ENCODE measurements at regions not wholly inside any gene's neighbourhood (a gene's known extent, or its start where the extent isn't known, plus 50 kb on each side); places are given as distances from the start of the nearest gene placed in this dataset.
"Not testable (repeated sequence)": the region's sequence is repeated elsewhere in the genome, so short reads cannot be mapped to it uniquely, and the experiment has no call there.

GRCh38 chr4:128649575-128650205, 159.8 kb upstream of the JADE1 start:
- Histone ChIP-seq H3K4me3 (no peak overlapping the region), H3K36me3 (no peaks in the 10 kb centered on the region), H3K9me3 (replicated peaks) (no peaks in the 10 kb centered on the region), H3K27ac (replicated peaks) (no peak overlapping the region), H3K27me3 (ENCODE audit: low read depth) (no peaks in the 10 kb centered on the region), H3K4me1 (peaks cover 18% of the 10 kb centered on the region)
- intact Hi-C loops (cut with micrococcal nuclease) = no loop called here
- no peak for DNase-seq
- TF ChIP-seq CTCF (IDR thresholded peaks at IDR 0.05; ENCODE audit: borderline replicate concordance) = no peak

- TF ChIP-seq CTCF (IDR thresholded peaks at IDR 0.05; ENCODE audit: borderline replicate concordance) = no peak
- H3K36me3 ChIP-seq = no peaks in the 10 kb centered on the region
- intact Hi-C loops (cut with micrococcal nuclease) = no loop called here
- no peaks in the 10 kb centered on the region for H3K9me3 ChIP-seq (replicated peaks)
- H3K27me3 ChIP-seq (ENCODE audit: low read depth) = no peaks in the 10 kb centered on the region
- H3K4me3 ChIP-seq = no peak overlapping the region
- peaks cover 13% of the 10 kb centered on the region for H3K4me1 ChIP-seq
- H3K27ac ChIP-seq (replicated peaks) = no peak overlapping the region
- no peak for DNase-seq
These were observed 160.3 kb upstream of the JADE1 start for GRCh38 chr4:128649161-128649560.

DNA sequence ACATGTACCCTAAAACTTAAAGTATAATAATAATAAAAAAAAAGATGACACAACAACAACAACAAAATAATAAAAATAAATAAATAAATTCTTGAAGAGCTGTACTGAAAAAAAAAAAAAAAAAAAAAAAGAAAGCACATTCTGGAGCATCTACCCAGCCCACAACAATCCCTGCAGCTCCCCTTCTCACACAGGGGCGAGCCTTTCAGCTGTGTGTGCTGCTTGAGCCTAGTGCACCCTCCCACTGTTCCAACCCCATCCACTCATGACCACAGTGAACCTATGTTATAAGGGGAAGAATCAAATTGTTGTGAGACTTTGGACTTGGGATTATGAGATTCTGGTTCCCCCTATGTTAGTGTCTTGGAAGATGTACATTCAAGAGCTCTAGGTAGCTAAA, 161.5 kb upstream of the JADE1 start:
- Histone ChIP-seq H3K27ac (replicated peaks) (no peak overlapping the region), H3K4me3 (no peak overlapping the region), H3K9me3 (replicated peaks) (no peaks in the 10 kb centered on the region), H3K36me3 (no peaks in the 10 kb centered on the region), H3K4me1 (peaks cover 1% of the 10 kb centered on the region), H3K27me3 (ENCODE audit: low read depth) (no peaks in the 10 kb centered on the region)
- TF ChIP-seq CTCF (IDR thresholded peaks at IDR 0.05; ENCODE audit: borderline replicate concordance) = no peak
- no peak for DNase-seq
- intact Hi-C loops (cut with micrococcal nuclease) = no loop called here

DNA sequence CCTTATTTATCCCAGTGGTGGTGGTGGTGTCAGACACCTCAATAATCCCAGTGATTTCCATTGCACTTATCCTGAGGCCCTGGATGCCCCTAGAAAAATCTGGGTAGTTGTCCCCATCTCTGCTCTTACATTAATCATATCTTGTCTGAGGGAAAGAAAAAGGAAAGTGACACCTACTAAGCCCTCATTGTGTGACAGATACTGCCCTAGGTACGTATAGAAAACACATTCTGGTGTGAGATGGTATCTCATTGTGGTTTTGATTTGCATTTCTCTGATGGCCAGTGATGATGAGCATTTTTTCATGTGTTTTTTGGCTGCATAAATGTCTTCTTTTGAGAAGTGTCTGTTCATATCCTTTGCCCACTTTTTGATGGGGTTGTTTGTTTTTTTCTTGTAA, 162.6 kb upstream of the JADE1 start:
- H3K27me3 ChIP-seq (ENCODE audit: low read depth); DNase-seq; H3K27ac ChIP-seq (replicated peaks); H3K4me1 ChIP-seq; H3K4me3 ChIP-seq; H3K36me3 ChIP-seq; H3K9me3 ChIP-seq (replicated peaks); intact Hi-C loops (cut with micrococcal nuclease): not testable (repeated sequence)

DNA sequence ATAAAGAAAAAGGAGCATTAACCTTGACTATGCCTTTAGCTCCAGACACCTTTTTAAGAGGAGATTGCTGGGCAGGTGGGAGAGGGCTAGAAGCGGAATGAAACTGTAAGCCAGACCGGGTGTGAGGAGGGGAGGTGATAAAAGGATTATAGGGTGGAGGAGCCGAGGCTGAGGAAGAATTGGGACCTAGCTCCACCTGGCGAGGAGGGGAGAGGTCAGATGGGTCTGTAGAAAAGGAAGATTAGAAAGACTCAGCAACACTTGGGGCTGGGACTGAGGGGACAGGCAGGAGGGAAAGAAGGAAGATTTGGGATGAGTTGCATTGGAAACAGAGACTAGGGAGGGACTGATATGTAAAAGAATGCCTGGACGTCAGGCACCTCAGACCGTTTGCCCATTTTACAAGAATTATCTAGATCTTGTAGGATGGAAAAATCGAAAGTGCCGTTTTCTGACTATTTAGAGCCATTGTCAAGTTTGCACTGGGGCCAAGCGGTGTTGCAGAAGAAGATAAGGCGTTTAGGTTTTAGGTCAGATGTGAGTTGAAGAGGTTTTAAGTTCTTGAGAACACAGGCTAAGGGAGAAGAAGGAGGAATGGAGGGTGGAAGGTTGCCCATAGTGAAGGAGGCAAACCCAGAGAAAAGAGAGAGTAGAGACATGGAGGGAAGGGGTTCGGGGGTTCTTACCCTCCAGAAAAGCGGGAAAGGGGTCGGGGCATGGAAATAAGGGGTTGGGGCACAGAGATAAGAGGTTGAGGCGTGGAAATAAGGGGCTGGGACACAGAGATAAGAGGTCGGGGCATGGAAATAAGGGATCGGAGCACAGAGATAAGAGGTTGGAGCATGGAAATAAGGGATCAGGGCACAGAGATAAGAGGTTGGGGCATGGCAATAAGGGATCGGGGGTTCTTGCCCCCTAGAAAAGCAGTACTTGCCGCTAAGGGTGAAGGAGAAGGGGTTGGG, 164.5 kb upstream of the JADE1 start:
- H3K27ac ChIP-seq (replicated peaks); DNase-seq; H3K4me3 ChIP-seq; H3K4me1 ChIP-seq; H3K9me3 ChIP-seq (replicated peaks); H3K36me3 ChIP-seq; H3K27me3 ChIP-seq (ENCODE audit: low read depth); intact Hi-C loops (cut with micrococcal nuclease): not testable (repeated sequence)

- H3K9me3 ChIP-seq (replicated peaks); H3K27me3 ChIP-seq (ENCODE audit: low read depth); H3K36me3 ChIP-seq; H3K4me1 ChIP-seq; H3K4me3 ChIP-seq; intact Hi-C loops (cut with micrococcal nuclease); H3K27ac ChIP-seq (replicated peaks); DNase-seq: not testable (repeated sequence)
These were observed 165.4 kb upstream of the JADE1 start for GRCh38 chr4:128644107-128644506.

DNA sequence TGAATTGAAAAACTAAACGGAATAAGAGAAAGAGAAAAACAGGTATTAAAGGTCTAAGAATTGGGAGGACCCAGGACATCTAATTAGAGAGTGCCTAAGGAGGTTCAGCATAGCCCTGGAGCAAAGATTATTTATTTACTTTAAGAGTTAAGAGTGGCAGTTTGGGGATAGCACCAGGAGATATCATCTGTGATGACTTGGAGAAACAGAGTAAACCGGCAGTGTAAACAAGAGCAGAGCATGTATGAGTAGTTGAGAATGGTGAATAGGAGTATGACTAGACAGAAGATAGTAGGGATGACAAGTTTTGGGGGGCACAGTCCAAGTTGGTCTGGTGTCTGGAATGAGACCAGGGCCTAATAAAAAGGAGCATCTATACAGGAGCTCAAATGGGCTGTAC, 167.9 kb upstream of the JADE1 start:
- H3K36me3 ChIP-seq; H3K27ac ChIP-seq (replicated peaks); DNase-seq; H3K9me3 ChIP-seq (replicated peaks); intact Hi-C loops (cut with micrococcal nuclease); H3K27me3 ChIP-seq (ENCODE audit: low read depth); H3K4me3 ChIP-seq: not testable (repeated sequence)
- H3K4me1 ChIP-seq = peaks cover 10% of the 10 kb centered on the region

All from left ventricle myocardium inferior (tissue), 1 donor.